HEK293T (cell line): ENCODE measurements at regions not wholly inside any gene's neighbourhood (a gene's known extent, or its start where the extent isn't known, plus 50 kb on each side); places are given as distances from the start of the nearest gene placed in this dataset.
A peak's percentile ranks its signal among the peaks of the same experiment; 100 is the strongest.
"Not testable (repeated sequence)": the region's sequence is repeated elsewhere in the genome, so short reads cannot be mapped to it uniquely, and the experiment has no call there.

Source experiments
- CTCF ChIA-PET: fragments of 350-600 bp; formaldehyde crosslinking; extraction: SDS; loops from one replicate; lab custom pipeline; 2021; ENCODE audit warnings: antibody characterized with exemption, inconsistent platforms; lab: Yijun Ruan, JAX
- POLR2A ChIA-PET: fragments of 350-600 bp; formaldehyde crosslinking; extraction: SDS; loops from one replicate; lab custom pipeline; 2020; ENCODE audit warnings: antibody characterized with exemption, inconsistent platforms; lab: Yijun Ruan, JAX
- DNase-seq: peaks from one replicate; pipeline ENCODE4 v3.0.0; 2012; ENCODE audit warnings: mixed read lengths; ENCODE audit errors: extremely low spot score
- ARNT ChIP-seq: fragments of 450-650 bp; IDR thresholded peaks from 2 replicates; pipeline ENCODE4 v1.6.1; 2017; ENCODE audit warnings: mild to moderate bottlenecking
- BHLHE40 ChIP-seq: fragments of 450-650 bp; IDR thresholded peaks from 2 replicates; pipeline ENCODE4 v1.6.1; 2016; ENCODE audit warnings: mild to moderate bottlenecking, moderate library complexity, borderline replicate concordance
- CTBP1 ChIP-seq: fragments of 450-650 bp; IDR thresholded peaks from 2 replicates; pipeline ENCODE4 v1.6.1; 2016; ENCODE audit warnings: borderline replicate concordance
- ELF4 ChIP-seq: fragments of 450-650 bp; IDR thresholded peaks from 2 replicates; pipeline ENCODE4 v1.6.1; 2017; ENCODE audit warnings: antibody characterized with exemption
- FOXA1 ChIP-seq: fragments of 450-650 bp; IDR thresholded peaks from 2 replicates; pipeline ENCODE4 v1.6.1; 2016; ENCODE audit warnings: mild to moderate bottlenecking
- FOXK2 ChIP-seq: fragments of 450-650 bp; IDR thresholded peaks from 2 replicates; pipeline ENCODE4 v1.6.1; 2016; ENCODE audit warnings: mild to moderate bottlenecking
- FOXM1 ChIP-seq: fragments of 450-650 bp; IDR thresholded peaks from 2 replicates; pipeline ENCODE4 v1.6.1; 2017; ENCODE audit warnings: mild to moderate bottlenecking, borderline replicate concordance
- HDGF ChIP-seq: fragments of 450-650 bp; IDR thresholded peaks from 2 replicates; pipeline ENCODE4 v1.6.1; 2017; ENCODE audit warnings: antibody characterized with exemption, borderline replicate concordance
- L3MBTL2 ChIP-seq: fragments of 450-650 bp; conservative IDR thresholded peaks from 2 replicates; pipeline ENCODE4 v1.6.1; 2016; ENCODE audit warnings: mild to moderate bottlenecking
- LEF1 ChIP-seq: fragments of 450-650 bp; IDR thresholded peaks from 2 replicates; pipeline ENCODE4 v1.6.1; 2017; ENCODE audit warnings: mild to moderate bottlenecking, borderline replicate concordance
- NFRKB ChIP-seq: fragments of 450-650 bp; IDR thresholded peaks from 2 replicates; pipeline ENCODE4 v1.6.1; 2016; ENCODE audit warnings: mild to moderate bottlenecking, moderate library complexity
- PKNOX1 ChIP-seq: fragments of 450-650 bp; IDR thresholded peaks from 2 replicates; pipeline ENCODE4 v1.6.1; 2016
- SP1 ChIP-seq: fragments of 450-650 bp; IDR thresholded peaks from 2 replicates; pipeline ENCODE4 v1.6.1; 2017
- SUZ12 ChIP-seq: fragments of 450-650 bp; IDR thresholded peaks from 2 replicates; pipeline ENCODE4 v1.6.1; 2016; ENCODE audit warnings: mild to moderate bottlenecking
- TARDBP ChIP-seq: fragments of 450-650 bp; IDR thresholded peaks from 2 replicates; pipeline ENCODE4 v1.6.1; 2016
- ZNF384 ChIP-seq: fragments of 450-650 bp; IDR thresholded peaks from 2 replicates; pipeline ENCODE4 v1.6.1; 2016

DNA sequence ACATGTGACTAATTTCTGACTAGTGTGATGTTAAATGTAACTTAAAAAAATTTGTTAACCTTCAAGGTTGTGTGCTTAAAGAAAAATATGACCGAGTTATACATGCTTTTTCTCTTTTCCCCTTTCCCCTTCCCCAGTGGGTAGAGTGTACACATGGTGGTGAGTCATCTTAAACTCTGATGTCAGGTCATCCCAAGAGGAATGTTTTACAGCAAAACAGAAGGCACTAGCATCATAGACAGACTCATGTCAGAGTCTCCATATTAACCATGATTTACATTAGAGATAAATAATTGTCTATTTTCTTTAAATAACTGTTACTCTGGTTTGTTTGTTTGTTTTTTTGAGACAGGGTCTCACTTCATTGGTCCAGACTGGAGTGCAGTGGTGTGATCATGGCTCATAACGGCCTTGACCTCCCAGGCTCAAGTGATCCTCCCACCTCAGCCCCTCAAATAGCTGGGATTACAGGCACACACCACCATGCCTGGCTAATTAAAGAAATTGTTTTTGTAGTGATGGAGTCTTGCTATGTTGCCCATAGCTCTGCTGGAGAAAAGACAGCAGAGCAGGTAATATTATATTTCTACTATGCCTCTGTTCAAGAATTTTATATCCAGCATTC is 160.4 kb upstream of the PCDH9 start:
- no peak for TF ChIP-seq ARNT
- TF ChIP-seq CTBP1 = no peak
- TF ChIP-seq L3MBTL2 = no peak
- no peak for TF ChIP-seq FOXK2
- TF ChIP-seq PKNOX1 = no peak
- TF ChIP-seq SUZ12 = no peak
- no peak for TF ChIP-seq FOXM1
- no peak for TF ChIP-seq ZNF384
- no peak for TF ChIP-seq BHLHE40
- TF ChIP-seq TARDBP = no peak
- TF ChIP-seq LEF1 = no peak
- TF ChIP-seq NFRKB = no peak
- TF ChIP-seq FOXA1 = no peak
- no peak for TF ChIP-seq SP1
- TF ChIP-seq HDGF = no peak

GRCh38 chr13:67389171-67389570 is 159.0 kb upstream of the PCDH9 start:
- ChIA-PET POLR2A (no interaction called here), CTCF (interaction anchor here (1.9 kb wide), 1 partner anchor 27 kb away, joined by 7 read pairs; no protein-coding TSS in a partner anchor)
- no peak for DNase-seq
- TF ChIP-seq CTBP1 (0 out of 2 replicates have a peak, but pooled peaks have one; percentile 3), LEF1 (no peak)

More for the DNA sequence above, 160.4 kb upstream of the PCDH9 start:
- ChIA-PET CTCF (no interaction called here), POLR2A (interaction anchor here (0.7 kb wide), 1 partner anchor 11 kb away, joined by 3 read pairs; no protein-coding TSS in a partner anchor)
- no peak for DNase-seq

DNA sequence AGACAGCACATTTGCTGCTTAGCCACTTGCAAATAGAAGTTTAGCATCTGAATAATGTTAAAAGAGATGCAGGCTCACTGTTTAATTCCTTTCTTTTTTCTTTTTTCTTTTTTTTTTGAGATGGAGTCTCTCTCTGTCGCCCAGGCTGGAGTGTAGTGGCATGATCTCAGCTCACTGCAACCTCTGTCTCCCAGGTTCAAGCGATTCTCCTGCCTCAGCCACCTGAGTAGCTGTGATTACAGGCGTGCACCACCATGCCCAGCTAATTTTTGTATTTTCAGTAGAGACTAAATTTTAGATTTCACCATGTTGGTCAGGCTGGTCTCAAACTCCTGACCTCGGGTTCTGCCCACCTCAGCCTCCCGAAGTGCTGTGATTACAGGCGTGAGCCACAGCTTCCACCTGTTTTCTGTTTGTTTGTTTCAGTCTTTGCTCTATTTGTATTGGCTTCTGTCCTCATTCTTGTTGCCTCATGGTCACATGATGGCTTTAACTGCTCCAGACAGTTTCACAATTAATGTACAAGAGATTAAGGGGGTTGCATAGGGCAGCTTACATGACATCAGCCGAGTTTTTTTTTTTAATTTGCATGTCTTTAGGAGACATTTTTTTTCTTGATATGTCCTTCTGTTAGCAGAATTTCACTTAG is 153.1 kb upstream of the PCDH9 start:
- CTCF ChIA-PET = interaction anchor here (0.7 to 1.3 kb wide), 3 partner anchors 9 to 158 kb away, joined by 3 to 4 read pairs (median 4); no protein-coding TSS in a partner anchor
- DNase-seq, POLR2A ChIA-PET: not testable (repeated sequence)

- ChIA-PET CTCF (no interaction called here), POLR2A (no interaction called here)
- DNase-seq = no peak
- TF ChIP-seq ZNF384 (no peak), HDGF (no peak), SP1 (no peak), FOXK2 (no peak; the same call in 1 of the 2 replicates), FOXA1 (no peak), L3MBTL2 (no peak), ELF4 (no peak), ARNT (no peak), PKNOX1 (no peak), CTBP1 (no peak), NFRKB (no peak), SUZ12 (no peak)
Observed at GRCh38 chr13:67377919-67378318, 147.8 kb upstream of the PCDH9 start.

GRCh38 chr13:67374391-67374790 is 144.3 kb upstream of the PCDH9 start:
- no peak for DNase-seq
- POLR2A ChIA-PET = no interaction called here
- no peak for TF ChIP-seq FOXK2
- TF ChIP-seq BHLHE40 = no peak
- peak; percentile 77; the same call in 1 of the 2 replicates for TF ChIP-seq PKNOX1
- CTCF ChIA-PET = interaction anchor here (1.3 kb wide), 1 partner anchor 8 kb away, joined by 4 read pairs; no protein-coding TSS in a partner anchor

- no peak for DNase-seq
- POLR2A ChIA-PET = no interaction called here
- CTCF ChIA-PET = no interaction called here
Observed at GRCh38 chr13:67372868-67373464, 142.8 kb upstream of the PCDH9 start.

More at GRCh38 chr13:67372868-67373464, 142.8 kb upstream of the PCDH9 start:
- no peak for TF ChIP-seq TARDBP
- 0 out of 2 replicates have a peak, but pooled peaks have one; percentile 20 for TF ChIP-seq FOXM1
- no peak for TF ChIP-seq SUZ12
- no peak for TF ChIP-seq PKNOX1
- TF ChIP-seq HDGF = no peak
- TF ChIP-seq FOXA1 = no peak
- TF ChIP-seq BHLHE40 = no peak
- TF ChIP-seq NFRKB = no peak
